Body of pancreas (tissue), 4 donors: ENCODE measurements at regions not wholly inside any gene's neighbourhood (a gene's known extent, or its start where the extent isn't known, plus 50 kb on each side); places are given as distances from the start of the nearest gene placed in this dataset.

Experiments used
- CTCF ChIP-seq, 7 experiments: fragments of 450-650 bp in 4 of 7; fragments of 200-600 bp in 3 of 7; sonication (generic) in 3 of 7; IDR thresholded peaks; one replicate each; pipeline ENCODE4 v1.5.1; 2016 to 2019; ENCODE audit warnings: antibody characterized with exemption in 7 of 7
- POLR2A ChIP-seq, 3 donors: fragments of 450-650 bp; IDR thresholded peaks; one replicate each; pipeline ENCODE4 v1.6.1; 2016; ENCODE audit warnings: antibody characterized with exemption in 3 of 3, mild to moderate bottlenecking in 2 of 3

- TF ChIP-seq CTCF (IDR thresholded peaks at IDR 0.05): no peak
- no peak for TF ChIP-seq POLR2A (IDR thresholded peaks at IDR 0.05)
These were observed 82.3 kb downstream of the FOXL1 start for GRCh38 chr16:86660623-86661022.
